Gastroesophageal sphincter (tissue), 3 donors: ENCODE measurements at regions not wholly inside any gene's neighbourhood (a gene's known extent, or its start where the extent isn't known, plus 50 kb on each side); places are given as distances from the start of the nearest gene placed in this dataset.

ENCODE experiments used
- EP300 ChIP-seq: sonication (generic); formaldehyde crosslinking; IDR thresholded peaks from one replicate; pipeline ENCODE4 v1.6.1; 2017; ENCODE audit warnings: antibody characterized with exemption, mild to moderate bottlenecking
- POLR2A ChIP-seq, 2 donors: fragments of 450-650 bp; IDR thresholded peaks; one replicate each; pipeline ENCODE4 v1.6.1; 2017; ENCODE audit warnings: antibody characterized with exemption in 2 of 2, mild to moderate bottlenecking in 2 of 2, moderate library complexity in 1 of 2
- POLR2AphosphoS5 ChIP-seq: sonication (generic); formaldehyde crosslinking; IDR thresholded peaks from one replicate; pipeline ENCODE4 v1.6.1; 2017; ENCODE audit warnings: antibody characterized with exemption
- TF ChIP-seq, protein P1 (sequence below), 4 experiments: fragments of 200-600 bp in 2 of 4; fragments of 450-650 bp in 2 of 4; sonication (generic) in 1 of 4; IDR thresholded peaks; one replicate each; pipeline ENCODE4 v1.5.1; 2017 to 2019; ENCODE audit warnings: antibody characterized with exemption in 4 of 4, mild to moderate bottlenecking in 2 of 4, moderate library complexity in 2 of 4

DNA sequence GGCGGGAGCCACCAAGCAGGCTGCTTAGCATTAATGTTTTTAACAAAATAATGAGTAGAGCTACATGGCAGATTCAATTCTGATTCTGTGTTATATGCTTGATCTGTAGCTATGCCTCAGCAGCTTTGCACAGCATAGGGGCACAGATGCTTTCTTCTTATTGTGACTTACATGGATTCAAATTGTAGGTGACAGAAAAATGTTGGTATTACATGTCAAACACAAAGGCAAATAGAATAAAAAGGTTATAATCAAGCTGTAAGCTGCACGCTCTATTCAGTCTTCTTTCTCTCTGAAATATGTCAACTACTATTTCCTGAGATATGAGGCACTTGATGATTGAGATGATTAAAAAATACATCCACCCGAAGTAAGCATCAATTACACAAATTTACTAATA, 1573.8 kb downstream of the FAM181B start:
- TF ChIP-seq, protein P1, sequence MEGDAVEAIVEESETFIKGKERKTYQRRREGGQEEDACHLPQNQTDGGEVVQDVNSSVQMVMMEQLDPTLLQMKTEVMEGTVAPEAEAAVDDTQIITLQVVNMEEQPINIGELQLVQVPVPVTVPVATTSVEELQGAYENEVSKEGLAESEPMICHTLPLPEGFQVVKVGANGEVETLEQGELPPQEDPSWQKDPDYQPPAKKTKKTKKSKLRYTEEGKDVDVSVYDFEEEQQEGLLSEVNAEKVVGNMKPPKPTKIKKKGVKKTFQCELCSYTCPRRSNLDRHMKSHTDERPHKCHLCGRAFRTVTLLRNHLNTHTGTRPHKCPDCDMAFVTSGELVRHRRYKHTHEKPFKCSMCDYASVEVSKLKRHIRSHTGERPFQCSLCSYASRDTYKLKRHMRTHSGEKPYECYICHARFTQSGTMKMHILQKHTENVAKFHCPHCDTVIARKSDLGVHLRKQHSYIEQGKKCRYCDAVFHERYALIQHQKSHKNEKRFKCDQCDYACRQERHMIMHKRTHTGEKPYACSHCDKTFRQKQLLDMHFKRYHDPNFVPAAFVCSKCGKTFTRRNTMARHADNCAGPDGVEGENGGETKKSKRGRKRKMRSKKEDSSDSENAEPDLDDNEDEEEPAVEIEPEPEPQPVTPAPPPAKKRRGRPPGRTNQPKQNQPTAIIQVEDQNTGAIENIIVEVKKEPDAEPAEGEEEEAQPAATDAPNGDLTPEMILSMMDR (IDR thresholded peaks at IDR 0.05): no peak
- no peak for TF ChIP-seq POLR2A (IDR thresholded peaks at IDR 0.05)
- no peak for TF ChIP-seq EP300
- no peak for TF ChIP-seq POLR2AphosphoS5
